GM19395 (cell line): ENCODE measurements at regions not wholly inside any gene's neighbourhood (a gene's known extent, or its start where the extent isn't known, plus 50 kb on each side); places are given as distances from the start of the nearest gene placed in this dataset.

ENCODE experiments used
- ATAC-seq: cut with Tn5 transposase; IDR thresholded peaks from one replicate; pipeline ENCODE4 v1.9.1; 2021; ENCODE audit warnings: mild to moderate bottlenecking, moderate library complexity; ENCODE audit not compliant: unreplicated experiment

GRCh38 chr1:163650624-163651023, 328.9 kb downstream of the NUF2 start:
- no peak for ATAC-seq

- no peak for ATAC-seq
Observed at GRCh38 chr1:163652441-163652840, 330.7 kb downstream of the NUF2 start.

GRCh38 chr1:163655565-163655964, 333.8 kb downstream of the NUF2 start:
- ATAC-seq: no peak

- ATAC-seq: no peak
Observed at GRCh38 chr1:163656095-163656759, 334.5 kb downstream of the NUF2 start.

GRCh38 chr1:163657719-163658118, 336.0 kb downstream of the NUF2 start:
- no peak for ATAC-seq

- ATAC-seq: no peak
Observed at GRCh38 chr1:163661391-163661790, 339.6 kb downstream of the NUF2 start.

GRCh38 chr1:163664671-163665335, 343.0 kb downstream of the NUF2 start:
- ATAC-seq: no peak

- ATAC-seq: no peak
Observed at GRCh38 chr1:163668472-163668871, 346.7 kb downstream of the NUF2 start.

GRCh38 chr1:163670989-163671757, 349.4 kb downstream of the NUF2 start:
- no peak for ATAC-seq

- no peak for ATAC-seq
Observed at GRCh38 chr1:163672976-163673758, 351.4 kb downstream of the NUF2 start.

- ATAC-seq: no peak
Observed at GRCh38 chr1:163673759-163674151, 352.0 kb downstream of the NUF2 start.

GRCh38 chr1:163674236-163674635, 352.5 kb downstream of the NUF2 start:
- no peak for ATAC-seq

GRCh38 chr1:163684785-163685184, 363.0 kb downstream of the NUF2 start:
- no peak for ATAC-seq

GRCh38 chr1:163692266-163692665, 370.5 kb downstream of the NUF2 start:
- no peak for ATAC-seq

GRCh38 chr1:163697137-163697536, 375.4 kb downstream of the NUF2 start:
- peak; percentile 89 for ATAC-seq

GRCh38 chr1:163701783-163702374, 380.1 kb downstream of the NUF2 start:
- ATAC-seq: no peak

GRCh38 chr1:163703794-163704193, 382.0 kb downstream of the NUF2 start:
- no peak for ATAC-seq

GRCh38 chr1:163706915-163707314, 385.2 kb downstream of the NUF2 start:
- ATAC-seq: no peak

GRCh38 chr1:163709636-163710035, 387.9 kb downstream of the NUF2 start:
- ATAC-seq: no peak

- ATAC-seq: no peak
Observed at GRCh38 chr1:163712321-163712720, 390.6 kb downstream of the NUF2 start.

- ATAC-seq: no peak
Observed at GRCh38 chr1:163720294-163720693, 398.5 kb downstream of the NUF2 start.
